HepG2 (cell line): ENCODE measurements at regions not wholly inside any gene's neighbourhood (a gene's known extent, or its start where the extent isn't known, plus 50 kb on each side); places are given as distances from the start of the nearest gene placed in this dataset.
A peak's percentile ranks its signal among the peaks of the same experiment; 100 is the strongest.

ENCODE experiments used
- ATAC-seq: fragments of 200-7000 bp; cut with Tn5 transposase; 3 replicates; pipeline ENCODE4 v1.9.1; 2020; ENCODE audit warnings: mild to moderate bottlenecking, moderate library complexity
- BruUV-seq: library from RNA; stranded (reverse); fragments of 400-500 nt; replicated peaks from 2 replicates; lab custom pipeline; 2021; lab: Mats Ljungman, UMichigan
- CTCF ChIA-PET: fragments of 300-600 bp; formaldehyde crosslinking; extraction: SDS; loops from one replicate; lab custom pipeline; 2021; ENCODE audit warnings: low total read pairs, inconsistent platforms, low intra/inter-chr PET ratio; lab: Yijun Ruan, JAX
- POLR2A ChIA-PET: fragments of 350-600 bp; sonication (Branson Sonifier 250); formaldehyde crosslinking; loops from one replicate; lab custom pipeline; 2020; ENCODE audit warnings: antibody characterized with exemption, inconsistent platforms; lab: Yijun Ruan, JAX
- DNase-seq: peaks from one replicate; pipeline ENCODE4 v3.0.0-alpha.2; 2015; ENCODE audit warnings: low spot score
- FAIRE-seq: peaks from 3 replicates; lab custom pipeline; 2011; peaks lifted over from hg19 to GRCh38; lab: Jason Lieb, UNC
- H2AFZ ChIP-seq: one replicate; pipeline ENCODE4 v1.6.1; 2011; ENCODE audit warnings: low read length, inconsistent platforms
- H3K27ac ChIP-seq: fragments of 300-600 bp; 3 replicates; pipeline ENCODE4 v1.8.0; 2011; ENCODE audit warnings: mixed run types, mild to moderate bottlenecking, mixed read lengths, low read length, inconsistent platforms; ENCODE audit not compliant: insufficient read depth; ENCODE audit errors: extremely low read length
- H3K27me3 ChIP-seq, 2 experiments: fragments of 200-600 bp in 1 of 2; 2 replicates in 1 of 2; 3 replicates in 1 of 2; pipeline versions ENCODE4 v1.6.0 to v1.8.0; 2011; ENCODE audit warnings: low read length in 2 of 2, mild to moderate bottlenecking in 2 of 2, moderate library complexity in 2 of 2, inconsistent platforms in 1 of 2; ENCODE audit not compliant: insufficient read depth in 2 of 2, control insufficient read depth in 1 of 2
- H3K36me3 ChIP-seq, 2 experiments: fragments of 200-600 bp in 1 of 2; replicated peaks in 1 of 2; 2 replicates in 1 of 2; 3 replicates in 1 of 2; pipeline versions ENCODE4 v1.5.1 to v1.8.0; 2011; ENCODE audit warnings: low read length in 2 of 2, inconsistent platforms in 1 of 2; ENCODE audit not compliant: insufficient read depth in 2 of 2, control insufficient read depth in 1 of 2
- H3K4me1 ChIP-seq: 2 replicates; pipeline ENCODE4 v1.5.1; 2012; ENCODE audit warnings: low read length, inconsistent platforms; ENCODE audit not compliant: insufficient read depth
- H3K4me2 ChIP-seq: 2 replicates; pipeline ENCODE4 v1.6.0; 2011; ENCODE audit warnings: low read depth, low read length, inconsistent platforms
- H3K4me3 ChIP-seq, 3 experiments: fragments of 200-600 bp in 1 of 3; sonication (generic), shearing (Covaris generic) in 1 of 3; replicated peaks in 1 of 3; 2 replicates each; pipeline ENCODE4 v1.5.1; 2011 to 2016; ENCODE audit warnings: low read length in 3 of 3, inconsistent platforms in 2 of 3, low read depth in 2 of 3, mild to moderate bottlenecking in 2 of 3, control low read depth in 1 of 3, mixed read lengths in 1 of 3; ENCODE audit not compliant: insufficient read depth in 1 of 3
- H3K79me2 ChIP-seq: one replicate; pipeline ENCODE4 v1.6.1; 2011; ENCODE audit warnings: low read length, inconsistent platforms; ENCODE audit not compliant: insufficient read depth
- H3K9ac ChIP-seq: 2 replicates; pipeline ENCODE4 v1.6.0; 2011; ENCODE audit warnings: mild to moderate bottlenecking, low read depth, low read length, inconsistent platforms; ENCODE audit not compliant: insufficient read depth
- H3K9me3 ChIP-seq: 2 replicates; pipeline ENCODE4 v1.5.1; 2012; ENCODE audit warnings: mild to moderate bottlenecking, low read length
- H4K20me1 ChIP-seq: 2 replicates; pipeline ENCODE4 v1.6.0; 2011; ENCODE audit warnings: inconsistent platforms, mild to moderate bottlenecking, low read length, moderate library complexity; ENCODE audit not compliant: insufficient read depth
- FOSL2 ChIP-seq: sonication (generic); formaldehyde crosslinking; IDR thresholded peaks from 2 replicates; pipeline ENCODE4 v1.4.0; 2020; ENCODE audit warnings: missing genetic modification reagents
- HNRNPK ChIP-seq: fragments of 200-400 bp; formaldehyde crosslinking; IDR thresholded peaks from 2 replicates; pipeline ENCODE4 v1.6.1; 2018; ENCODE audit warnings: low read length, low read depth, moderate library complexity, mild to moderate bottlenecking; ENCODE audit not compliant: poor library complexity, severe bottlenecking
- KLF9 ChIP-seq: IDR thresholded peaks from 2 replicates; pipeline ENCODE4 v1.6.1; 2016; ENCODE audit warnings: low read depth
- MYC ChIP-seq: sonication (generic); formaldehyde crosslinking; IDR thresholded peaks from 2 replicates; pipeline ENCODE4 v1.9.0; 2021; ENCODE audit warnings: missing genetic modification reagents, borderline replicate concordance
- NCOA5 ChIP-seq: sonication (generic); formaldehyde crosslinking; IDR thresholded peaks from 2 replicates; pipeline ENCODE4 v1.4.0; 2020; ENCODE audit warnings: missing genetic modification reagents
- NFE2L1 ChIP-seq: sonication (generic); formaldehyde crosslinking; IDR thresholded peaks from 2 replicates; pipeline ENCODE4 v1.4.0; 2020; ENCODE audit warnings: missing genetic modification reagents, mild to moderate bottlenecking, borderline replicate concordance
- SP140L ChIP-seq: sonication (generic); formaldehyde crosslinking; IDR thresholded peaks from 2 replicates; pipeline ENCODE4 v1.4.0; 2020; ENCODE audit warnings: missing genetic modification reagents, borderline replicate concordance
- ZNF501 ChIP-seq: sonication (generic); formaldehyde crosslinking; IDR thresholded peaks from 2 replicates; pipeline ENCODE4 v1.5.1; 2020; ENCODE audit warnings: mild to moderate bottlenecking, moderate library complexity, missing genetic modification reagents
- WGBS: methylation state at CpG from one replicate; pipeline ENCODE4 v1.1.6; 2017; ENCODE audit warnings: low lambda C conversion rate; 5-methylcytosine and 5-hydroxymethylcytosine counted together
- in situ Hi-C: cut with HindIII; loops from 2 replicates; pipeline ENCODE4 v1.10.0; 2017; ENCODE audit warnings: low pct_unique_long_range_greater_than_20kb; ENCODE audit not compliant: extremely low pct_ligation_motif_present
- intact Hi-C: fragments of 100-400 bp; cut with micrococcal nuclease; formaldehyde crosslinking; loops from one replicate; pipeline ENCODE4 v1.10.0; 2022; ENCODE audit not compliant: unreplicated experiment
- TF ChIP-seq, protein P1 (sequence below), 2 experiments: IDR thresholded peaks; 2 replicates each; pipeline ENCODE4 v1.6.1; 2011 to 2012; ENCODE audit warnings: low read length in 2 of 2, borderline replicate concordance in 1 of 2, low read depth in 1 of 2, mild to moderate bottlenecking in 1 of 2, moderate library complexity in 1 of 2
- TF ChIP-seq, protein P2 (sequence below): fragments of 450-650 bp; IDR thresholded peaks from 2 replicates; pipeline ENCODE4 v1.6.1; 2017; ENCODE audit warnings: mild to moderate bottlenecking
- TF ChIP-seq, protein P3 (sequence below): sonication (generic); formaldehyde crosslinking; IDR thresholded peaks from 2 replicates; pipeline ENCODE4 v1.4.0; 2020; ENCODE audit warnings: mild to moderate bottlenecking, missing genetic modification reagents

DNA sequence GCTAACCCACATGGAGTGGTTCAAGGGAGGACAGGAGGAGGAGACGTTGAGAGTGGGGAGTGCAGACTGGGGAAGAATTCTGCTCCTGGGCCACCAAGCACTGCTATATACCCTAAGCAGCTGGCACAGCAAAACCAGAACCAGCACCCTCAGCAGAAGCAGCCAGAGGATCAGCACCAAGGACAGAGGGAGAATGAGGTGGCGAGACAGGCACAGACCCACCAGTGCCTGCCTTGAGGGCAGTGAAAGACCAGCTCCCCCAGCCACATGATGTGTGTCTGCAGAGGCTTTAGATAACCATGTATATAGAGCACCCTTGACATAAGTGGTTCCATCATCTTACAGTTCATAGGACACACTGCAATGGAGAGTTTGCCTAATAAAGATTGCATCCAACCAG lies 319.0 kb downstream of the GABRB3 start:
- in situ Hi-C loops: no loop called here
- Histone ChIP-seq H3K9me3 (peaks cover 97% of the 10 kb centered on the region), H3K9ac (no peak overlapping the region), H2AFZ (no peak overlapping the region), H4K20me1 (no peaks in the 10 kb centered on the region)
- no peak for ATAC-seq
- BruUV-seq: no TSS peak
- no peak for FAIRE-seq
- CTCF ChIA-PET: no interaction called here
- no peak for TF ChIP-seq NCOA5
- TF ChIP-seq, protein P1, sequence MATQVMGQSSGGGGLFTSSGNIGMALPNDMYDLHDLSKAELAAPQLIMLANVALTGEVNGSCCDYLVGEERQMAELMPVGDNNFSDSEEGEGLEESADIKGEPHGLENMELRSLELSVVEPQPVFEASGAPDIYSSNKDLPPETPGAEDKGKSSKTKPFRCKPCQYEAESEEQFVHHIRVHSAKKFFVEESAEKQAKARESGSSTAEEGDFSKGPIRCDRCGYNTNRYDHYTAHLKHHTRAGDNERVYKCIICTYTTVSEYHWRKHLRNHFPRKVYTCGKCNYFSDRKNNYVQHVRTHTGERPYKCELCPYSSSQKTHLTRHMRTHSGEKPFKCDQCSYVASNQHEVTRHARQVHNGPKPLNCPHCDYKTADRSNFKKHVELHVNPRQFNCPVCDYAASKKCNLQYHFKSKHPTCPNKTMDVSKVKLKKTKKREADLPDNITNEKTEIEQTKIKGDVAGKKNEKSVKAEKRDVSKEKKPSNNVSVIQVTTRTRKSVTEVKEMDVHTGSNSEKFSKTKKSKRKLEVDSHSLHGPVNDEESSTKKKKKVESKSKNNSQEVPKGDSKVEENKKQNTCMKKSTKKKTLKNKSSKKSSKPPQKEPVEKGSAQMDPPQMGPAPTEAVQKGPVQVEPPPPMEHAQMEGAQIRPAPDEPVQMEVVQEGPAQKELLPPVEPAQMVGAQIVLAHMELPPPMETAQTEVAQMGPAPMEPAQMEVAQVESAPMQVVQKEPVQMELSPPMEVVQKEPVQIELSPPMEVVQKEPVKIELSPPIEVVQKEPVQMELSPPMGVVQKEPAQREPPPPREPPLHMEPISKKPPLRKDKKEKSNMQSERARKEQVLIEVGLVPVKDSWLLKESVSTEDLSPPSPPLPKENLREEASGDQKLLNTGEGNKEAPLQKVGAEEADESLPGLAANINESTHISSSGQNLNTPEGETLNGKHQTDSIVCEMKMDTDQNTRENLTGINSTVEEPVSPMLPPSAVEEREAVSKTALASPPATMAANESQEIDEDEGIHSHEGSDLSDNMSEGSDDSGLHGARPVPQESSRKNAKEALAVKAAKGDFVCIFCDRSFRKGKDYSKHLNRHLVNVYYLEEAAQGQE (IDR thresholded peaks at IDR 0.05; ENCODE audit: borderline replicate concordance in 1 of 2, low read depth in 1 of 2, low read length in 2 of 2): peak in 1 of 2 experiments; percentile 35; a peak in 2 of 4 replicates
- TF ChIP-seq, all 625 proteins: peak for 1
- DNase-seq: no peak
- H3K27me3 ChIP-seq: no peaks in the 10 kb centered on the region
- no peaks in the 10 kb centered on the region for H3K36me3 ChIP-seq
- WGBS: 0% methylated on average over 2 of the region's 2 CpGs
- intact Hi-C loops: no loop called here
- no peak overlapping the region for H3K27ac ChIP-seq
- H3K4me2 ChIP-seq: no peak overlapping the region
- H3K4me3 ChIP-seq: no peak overlapping the region
- H3K79me2 ChIP-seq: no peaks in the 10 kb centered on the region
- no peaks in the 10 kb centered on the region for H3K4me1 ChIP-seq
- POLR2A ChIA-PET: no interaction called here

DNA sequence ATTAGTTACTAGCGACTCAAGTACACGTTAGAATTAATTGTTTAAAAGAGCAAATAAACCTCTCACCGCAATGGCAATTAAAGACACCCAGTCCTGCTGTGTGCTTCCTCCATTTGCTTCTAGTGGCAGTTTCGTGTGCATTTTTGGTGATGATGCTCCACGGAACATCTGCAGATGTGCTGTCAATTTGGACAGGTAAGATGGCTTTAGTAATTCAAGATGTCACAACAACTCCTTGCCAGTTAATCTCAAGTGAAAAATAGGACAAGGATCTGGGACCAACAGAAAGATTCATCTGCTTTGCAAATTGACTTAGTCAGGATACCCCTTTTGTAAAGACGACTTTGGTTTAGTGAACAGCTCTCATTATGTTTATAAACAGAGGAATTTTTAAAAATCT lies 320.9 kb downstream of the GABRB3 start:
- 31% methylated on average over 6 of the region's 6 CpGs for WGBS
- H3K36me3 ChIP-seq: no peaks in the 10 kb centered on the region
- H3K9me3 ChIP-seq: peaks cover 94% of the 10 kb centered on the region
- ChIA-PET POLR2A (no interaction called here), CTCF (no interaction called here)
- no peaks in the 10 kb centered on the region for H4K20me1 ChIP-seq
- no peaks in the 10 kb centered on the region for H3K4me1 ChIP-seq
- no peak overlapping the region for H3K4me3 ChIP-seq
- in situ Hi-C loops (no loop called here), intact Hi-C loops (no loop called here)
- H3K9ac ChIP-seq: no peak overlapping the region
- no peak overlapping the region for H2AFZ ChIP-seq
- no peak for FAIRE-seq
- H3K4me2 ChIP-seq: no peak overlapping the region
- BruUV-seq: no TSS peak
- H3K27ac ChIP-seq: no peak overlapping the region
- no peaks in the 10 kb centered on the region for H3K27me3 ChIP-seq
- no peak for DNase-seq
- H3K79me2 ChIP-seq: no peaks in the 10 kb centered on the region
- no peak for ATAC-seq
- no peak for TF ChIP-seq HNRNPK
- no peak for TF ChIP-seq KLF9 (CRISPR knock-in tag)
- TF ChIP-seq MYC (CRISPR knock-in tag): no peak
- no peak for TF ChIP-seq ZNF501 (CRISPR knock-in tag)
- TF ChIP-seq, protein P2, sequence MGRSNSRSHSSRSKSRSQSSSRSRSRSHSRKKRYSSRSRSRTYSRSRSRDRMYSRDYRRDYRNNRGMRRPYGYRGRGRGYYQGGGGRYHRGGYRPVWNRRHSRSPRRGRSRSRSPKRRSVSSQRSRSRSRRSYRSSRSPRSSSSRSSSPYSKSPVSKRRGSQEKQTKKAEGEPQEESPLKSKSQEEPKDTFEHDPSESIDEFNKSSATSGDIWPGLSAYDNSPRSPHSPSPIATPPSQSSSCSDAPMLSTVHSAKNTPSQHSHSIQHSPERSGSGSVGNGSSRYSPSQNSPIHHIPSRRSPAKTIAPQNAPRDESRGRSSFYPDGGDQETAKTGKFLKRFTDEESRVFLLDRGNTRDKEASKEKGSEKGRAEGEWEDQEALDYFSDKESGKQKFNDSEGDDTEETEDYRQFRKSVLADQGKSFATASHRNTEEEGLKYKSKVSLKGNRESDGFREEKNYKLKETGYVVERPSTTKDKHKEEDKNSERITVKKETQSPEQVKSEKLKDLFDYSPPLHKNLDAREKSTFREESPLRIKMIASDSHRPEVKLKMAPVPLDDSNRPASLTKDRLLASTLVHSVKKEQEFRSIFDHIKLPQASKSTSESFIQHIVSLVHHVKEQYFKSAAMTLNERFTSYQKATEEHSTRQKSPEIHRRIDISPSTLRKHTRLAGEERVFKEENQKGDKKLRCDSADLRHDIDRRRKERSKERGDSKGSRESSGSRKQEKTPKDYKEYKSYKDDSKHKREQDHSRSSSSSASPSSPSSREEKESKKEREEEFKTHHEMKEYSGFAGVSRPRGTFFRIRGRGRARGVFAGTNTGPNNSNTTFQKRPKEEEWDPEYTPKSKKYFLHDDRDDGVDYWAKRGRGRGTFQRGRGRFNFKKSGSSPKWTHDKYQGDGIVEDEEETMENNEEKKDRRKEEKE: no peak
- no peak for TF ChIP-seq NFE2L1 (CRISPR knock-in tag)
- TF ChIP-seq, protein P3, sequence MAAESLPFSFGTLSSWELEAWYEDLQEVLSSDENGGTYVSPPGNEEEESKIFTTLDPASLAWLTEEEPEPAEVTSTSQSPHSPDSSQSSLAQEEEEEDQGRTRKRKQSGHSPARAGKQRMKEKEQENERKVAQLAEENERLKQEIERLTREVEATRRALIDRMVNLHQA: no peak
- TF ChIP-seq FOSL2 (CRISPR knock-in tag): no peak
- TF ChIP-seq SP140L (CRISPR knock-in tag): no peak
